HG02798 (cell line): ENCODE measurements at regions not wholly inside any gene's neighbourhood (a gene's known extent, or its start where the extent isn't known, plus 50 kb on each side); places are given as distances from the start of the nearest gene placed in this dataset.
"Not testable (repeated sequence)": the region's sequence is repeated elsewhere in the genome, so short reads cannot be mapped to it uniquely, and the experiment has no call there.

ENCODE experiments used
- ATAC-seq: cut with Tn5 transposase; IDR thresholded peaks from one replicate; pipeline ENCODE4 v1.9.1; 2021; ENCODE audit warnings: mild to moderate bottlenecking; ENCODE audit not compliant: unreplicated experiment, poor library complexity

DNA sequence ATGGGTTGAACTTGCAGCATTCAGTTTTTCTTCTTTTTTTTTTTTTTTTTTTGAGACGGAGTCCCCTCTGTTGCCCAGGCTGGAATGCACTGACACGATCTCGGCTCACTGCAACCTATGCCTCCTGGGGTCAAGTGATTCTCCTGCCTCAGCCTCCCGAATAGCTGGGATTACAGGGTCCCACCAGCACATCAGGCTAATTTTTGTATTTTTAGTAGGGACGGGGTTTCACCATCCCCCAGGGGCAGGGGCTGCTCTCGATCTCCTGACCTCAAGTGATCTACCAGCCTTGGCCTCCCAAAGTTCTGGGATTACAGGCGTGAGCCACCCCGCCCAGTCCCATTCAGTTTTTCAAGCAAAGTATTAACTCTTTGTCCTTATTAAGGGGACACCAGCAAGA, 117.6 kb upstream of the PRSS16 start:
- ATAC-seq = no peak

DNA sequence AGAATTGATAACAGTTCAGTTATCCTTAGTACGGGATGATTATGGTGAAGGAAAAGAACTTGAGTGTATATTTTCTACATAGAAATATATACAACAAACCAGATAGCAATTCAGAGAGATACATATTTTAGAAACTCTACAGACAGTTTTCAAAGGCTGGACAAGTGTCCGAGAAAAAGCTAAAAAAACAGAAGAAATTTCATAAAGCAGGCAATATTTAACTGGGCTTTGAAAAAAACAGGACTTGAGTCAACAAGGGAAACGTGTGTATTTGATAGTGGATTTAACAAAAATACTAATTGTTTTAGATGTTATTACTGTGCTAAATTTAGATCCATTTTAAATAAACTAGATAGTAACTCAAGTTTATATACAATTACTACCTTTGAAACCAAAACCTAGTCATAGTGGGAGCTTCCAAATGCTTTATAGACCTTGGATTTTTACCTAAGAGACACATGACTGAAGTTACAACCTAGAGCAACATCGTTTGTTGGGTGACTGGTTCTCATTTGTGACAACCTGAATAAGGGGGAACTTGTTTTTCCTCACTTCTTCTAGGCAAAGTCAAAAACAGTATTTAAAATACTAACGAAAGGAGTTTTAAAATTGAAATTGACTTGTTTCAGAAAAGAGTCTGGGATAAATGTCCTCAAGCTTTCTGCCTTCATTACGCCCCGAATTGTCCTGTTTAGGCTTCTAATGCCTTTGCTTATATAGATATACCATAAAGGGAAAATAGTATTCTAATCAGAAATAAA, 116.7 kb upstream of the PRSS16 start:
- ATAC-seq = no peak

DNA sequence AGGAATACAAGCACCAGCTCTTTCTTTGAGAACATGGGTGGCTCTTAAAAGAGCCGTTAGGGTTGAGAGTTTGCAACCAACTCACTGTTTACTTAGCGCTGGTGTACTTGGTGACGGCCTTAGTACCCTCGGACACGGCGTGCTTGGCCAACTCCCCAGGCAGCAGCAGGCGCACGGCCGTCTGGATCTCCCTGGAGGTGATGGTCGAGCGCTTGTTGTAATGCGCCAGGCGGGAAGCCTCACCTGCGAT, 115.3 kb upstream of the PRSS16 start:
- peak; percentile 2 for ATAC-seq

DNA sequence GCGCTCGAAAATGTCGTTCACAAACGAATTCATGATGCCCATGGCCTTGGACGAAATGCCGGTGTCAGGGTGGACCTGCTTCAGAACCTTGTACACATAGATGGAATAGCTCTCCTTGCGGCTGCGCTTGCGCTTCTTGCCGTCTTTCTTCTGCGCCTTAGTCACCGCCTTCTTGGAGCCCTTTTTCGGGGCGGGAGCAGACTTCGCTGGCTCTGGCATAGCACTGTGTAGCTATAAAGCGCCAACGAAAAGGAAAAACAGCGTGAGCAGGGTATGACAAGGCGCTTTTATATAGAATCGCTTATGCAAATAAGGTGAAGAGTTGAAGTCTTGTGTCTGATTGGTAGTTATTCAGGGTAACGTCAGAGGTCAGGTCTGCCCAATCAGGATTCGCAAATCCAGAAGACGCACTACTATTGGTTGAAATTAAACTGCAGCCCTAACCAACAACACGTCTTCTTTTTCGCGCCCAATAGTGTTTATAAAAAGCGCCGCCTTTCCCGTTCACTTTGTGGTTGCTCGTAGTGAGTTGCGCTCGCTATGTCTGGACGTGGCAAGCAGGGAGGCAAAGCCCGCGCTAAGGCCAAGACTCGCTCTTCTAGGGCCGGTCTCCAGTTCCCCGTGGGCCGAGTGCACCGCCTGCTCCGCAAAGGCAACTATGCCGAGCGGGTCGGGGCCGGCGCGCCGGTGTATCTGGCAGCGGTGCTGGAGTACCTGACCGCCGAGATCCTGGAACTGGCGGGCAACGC, 114.8 kb upstream of the PRSS16 start:
- ATAC-seq = peak; percentile 82

DNA sequence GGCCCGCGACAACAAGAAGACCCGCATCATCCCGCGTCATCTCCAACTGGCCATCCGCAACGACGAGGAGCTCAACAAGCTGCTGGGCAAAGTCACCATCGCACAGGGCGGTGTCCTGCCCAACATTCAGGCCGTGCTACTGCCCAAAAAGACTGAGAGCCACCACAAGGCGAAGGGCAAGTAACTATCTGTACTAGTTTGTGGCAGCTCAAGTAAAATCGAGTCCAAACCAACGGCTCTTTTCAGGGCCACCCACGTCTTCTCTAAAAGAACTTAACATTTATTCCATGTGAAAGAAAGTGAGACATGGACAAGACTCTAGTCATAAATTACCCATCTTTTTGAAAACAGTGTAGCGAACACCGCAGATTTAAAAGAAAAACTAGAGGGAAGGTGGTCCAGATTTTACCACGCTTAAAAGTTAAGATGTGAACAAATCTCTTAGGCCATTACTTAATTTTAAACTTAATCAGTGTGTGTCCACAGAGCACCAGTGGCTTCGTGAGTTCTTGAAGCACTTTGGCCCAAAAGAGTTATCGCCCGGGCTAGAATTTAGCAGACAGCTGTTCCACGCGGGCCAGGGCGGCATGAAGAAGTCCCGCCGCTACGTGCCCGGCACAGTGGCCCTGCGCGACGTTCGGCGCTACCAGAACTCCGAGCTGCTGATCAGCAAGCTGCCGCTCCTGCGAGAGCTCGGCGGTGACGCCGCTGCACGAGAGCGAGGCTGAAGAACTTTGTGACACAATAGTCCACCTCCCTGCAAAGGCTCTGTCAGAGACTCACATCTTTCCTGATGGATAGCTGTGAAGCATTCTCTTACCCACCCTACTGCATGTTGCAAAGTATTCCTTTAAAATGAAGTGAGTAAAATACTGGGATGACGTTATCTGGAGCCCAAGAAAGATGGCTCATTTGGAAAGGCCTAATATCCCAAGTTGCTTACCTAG, 113.9 kb upstream of the PRSS16 start:
- ATAC-seq = peak; percentile 19

DNA sequence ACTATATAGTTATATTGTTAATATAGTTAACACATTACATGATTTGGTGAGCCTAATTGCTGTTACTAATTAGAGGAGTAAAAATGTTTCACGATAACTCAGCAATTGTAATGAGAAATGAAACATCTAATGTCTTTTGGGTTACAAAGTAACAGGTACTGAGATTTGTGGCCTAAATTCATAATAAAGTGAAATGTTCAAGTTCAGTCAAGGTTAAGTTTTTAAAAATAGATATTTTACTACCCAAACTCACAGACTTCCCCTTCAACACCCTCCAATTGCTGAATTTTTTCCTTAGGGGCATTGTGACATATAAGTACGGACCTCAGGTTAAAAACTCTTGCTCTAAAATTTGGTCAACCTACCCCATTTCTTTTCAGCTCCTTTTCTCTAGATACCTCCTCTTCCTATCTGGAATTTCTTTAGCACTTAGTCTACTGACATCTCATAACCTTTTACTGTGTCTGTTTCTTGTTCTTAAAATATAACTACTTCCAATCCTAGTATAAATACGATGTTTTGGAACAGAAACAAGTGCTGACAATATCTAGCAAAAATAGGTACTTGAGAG, 112.3 kb upstream of the PRSS16 start:
- no peak for ATAC-seq

DNA sequence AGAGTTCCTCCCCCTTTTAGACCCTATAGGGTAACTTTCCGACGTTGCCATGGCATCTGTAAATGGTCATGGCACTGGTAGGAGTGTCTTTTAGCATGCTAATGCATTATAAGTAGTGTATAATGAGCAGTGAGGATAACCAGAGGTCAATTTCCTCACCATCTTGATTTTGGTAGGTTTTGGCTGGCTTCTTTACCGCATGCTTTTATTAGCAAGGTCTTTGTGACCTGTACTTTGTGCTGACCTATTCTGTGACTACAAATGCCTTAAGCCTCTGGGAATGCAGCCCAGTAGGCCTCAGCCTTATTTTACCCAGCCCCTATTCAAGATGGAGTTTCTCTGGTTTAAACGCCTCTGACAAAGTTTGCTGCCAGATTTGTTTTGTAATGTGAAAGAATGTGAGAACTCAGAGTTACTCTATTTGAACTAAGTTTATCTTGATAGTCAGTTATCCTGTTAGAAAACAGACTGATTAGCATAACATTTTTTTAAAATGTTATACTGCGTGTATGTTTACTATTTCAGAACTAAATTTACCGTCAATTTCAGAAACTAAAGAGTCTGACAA, 111.3 kb upstream of the PRSS16 start:
- ATAC-seq = no peak

DNA sequence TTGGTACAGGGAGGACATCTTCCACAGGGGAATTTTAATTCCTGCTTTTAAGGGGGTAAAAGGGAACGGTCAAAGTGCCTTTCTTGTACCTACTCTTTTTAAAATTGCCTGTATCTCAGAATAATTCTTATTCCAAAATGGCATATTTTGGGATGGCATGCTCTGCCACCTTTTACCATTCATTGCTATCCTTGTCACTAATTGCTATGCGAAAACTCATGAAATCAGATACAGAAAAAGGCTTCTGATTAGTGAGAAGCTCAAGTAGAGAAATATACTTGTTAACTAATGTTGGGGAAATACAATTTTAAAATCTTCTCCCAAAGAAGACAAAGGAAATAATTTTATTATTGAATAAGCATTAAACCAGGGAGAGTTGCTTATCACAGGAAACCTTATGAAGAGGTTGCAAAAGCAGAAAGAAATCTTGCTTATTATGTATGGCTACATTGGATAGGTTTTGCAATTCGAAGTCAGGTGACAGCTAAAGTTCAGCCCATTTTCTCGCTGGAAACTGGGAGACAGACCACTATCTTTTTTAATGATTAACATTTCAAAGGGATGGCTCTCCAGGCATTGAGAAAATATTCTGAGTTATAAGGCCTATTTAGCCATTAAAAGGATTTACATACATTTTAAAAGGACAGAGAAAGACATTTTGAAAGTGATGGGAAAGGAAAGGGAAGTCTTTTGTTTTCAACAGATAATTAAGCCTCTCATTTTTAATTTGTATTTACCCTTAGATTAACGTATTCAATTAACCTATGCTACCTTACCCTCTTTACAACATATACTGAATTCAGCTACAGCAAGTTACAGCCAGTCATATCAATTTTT, 110.3 kb upstream of the PRSS16 start:
- no peak for ATAC-seq

DNA sequence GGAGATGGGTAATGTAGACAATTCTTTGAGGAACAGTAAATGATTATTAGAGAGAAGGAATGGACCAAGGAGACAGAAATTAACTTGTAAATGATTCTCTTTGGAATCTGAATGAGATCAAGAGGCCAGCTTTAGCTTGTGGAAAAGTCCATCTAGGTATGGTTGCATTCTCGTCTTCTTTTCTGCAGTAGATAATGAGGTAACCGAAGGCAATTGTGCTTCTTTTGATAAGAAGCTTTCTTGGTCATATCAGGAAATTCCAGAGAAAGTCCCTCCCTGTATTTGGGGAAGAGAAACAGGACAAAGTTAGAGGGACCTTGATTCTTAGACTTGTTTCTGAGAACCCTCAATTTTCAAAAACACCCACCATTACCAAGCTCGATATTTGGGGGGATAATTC, 109.1 kb upstream of the PRSS16 start:
- ATAC-seq = no peak

DNA sequence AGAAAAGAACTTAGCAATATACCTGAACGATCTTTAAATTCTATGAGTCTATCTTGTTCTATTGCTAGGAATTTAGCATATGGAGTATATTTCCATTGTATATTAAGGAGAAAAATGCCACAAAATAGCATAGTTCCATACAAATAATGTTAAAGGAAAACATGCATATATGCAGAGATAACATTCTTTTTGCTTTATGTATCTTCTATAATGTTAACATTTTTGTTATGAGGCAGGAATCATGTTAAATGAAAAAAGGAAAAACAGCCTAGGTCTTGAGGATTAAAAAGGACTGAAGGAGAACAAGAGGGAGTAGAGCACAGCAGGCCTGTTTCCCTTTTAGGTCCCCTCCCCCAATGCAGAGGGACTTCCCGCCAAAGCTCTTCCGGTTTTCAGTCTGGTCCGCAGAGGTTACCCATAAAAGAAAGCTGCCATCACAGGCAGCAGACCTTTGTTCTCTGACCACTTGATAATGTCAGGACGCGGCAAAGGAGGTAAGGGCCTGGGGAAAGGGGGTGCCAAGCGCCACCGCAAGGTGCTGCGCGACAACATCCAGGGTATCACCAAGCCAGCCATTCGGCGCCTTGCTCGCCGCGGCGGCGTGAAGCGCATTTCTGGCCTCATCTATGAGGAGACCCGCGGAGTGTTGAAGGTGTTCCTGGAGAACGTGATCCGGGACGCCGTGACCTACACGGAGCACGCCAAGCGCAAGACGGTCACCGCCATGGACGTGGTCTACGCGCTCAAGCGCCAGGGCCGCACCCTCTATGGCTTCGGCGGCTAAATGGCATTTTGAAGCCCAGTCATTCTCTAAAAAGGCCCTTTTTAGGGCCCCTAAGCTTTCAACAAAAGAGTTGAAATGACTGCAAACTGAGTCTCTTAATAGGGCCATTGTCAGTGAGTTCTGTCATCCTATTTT, 108.4 kb upstream of the PRSS16 start:
- peak; percentile 64 for ATAC-seq

DNA sequence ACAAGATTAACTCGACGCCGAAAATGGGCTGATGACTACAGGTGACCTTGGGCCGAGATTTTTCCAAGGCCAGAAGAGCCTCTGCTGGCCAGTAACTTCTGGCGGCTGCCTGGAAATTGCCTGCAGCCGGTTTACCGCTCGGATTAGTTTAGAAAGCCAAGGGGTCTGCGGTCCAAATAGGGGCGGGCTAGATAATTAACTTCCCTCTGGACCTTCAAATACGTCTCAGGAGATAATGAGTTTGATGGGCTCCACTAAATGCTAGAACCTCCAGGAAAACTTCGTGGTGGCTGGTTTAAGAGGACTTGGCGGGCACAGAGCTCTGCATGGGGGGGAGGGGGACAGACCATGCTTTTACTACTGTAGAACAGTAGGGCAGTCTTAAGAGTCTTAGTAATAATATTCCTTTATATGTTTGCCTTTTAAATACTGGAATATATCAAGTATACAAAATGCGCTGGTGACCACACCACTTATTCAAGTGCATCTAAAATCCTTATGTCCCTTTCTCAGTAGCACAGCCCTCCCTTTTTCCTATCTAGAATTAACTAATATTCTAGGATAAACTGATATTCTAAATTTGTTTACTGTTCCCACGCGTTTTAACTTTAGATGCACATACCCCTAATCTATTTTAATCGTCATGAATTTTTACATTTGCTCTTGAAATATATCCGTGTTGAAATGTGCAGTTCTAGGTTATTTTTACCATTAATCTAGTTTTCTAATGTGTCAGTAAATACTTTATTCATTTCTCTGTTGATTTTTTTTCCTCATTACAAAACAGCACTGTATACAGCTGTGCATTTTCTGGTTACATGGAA, 107.5 kb upstream of the PRSS16 start:
- peak; percentile 15 for ATAC-seq

DNA sequence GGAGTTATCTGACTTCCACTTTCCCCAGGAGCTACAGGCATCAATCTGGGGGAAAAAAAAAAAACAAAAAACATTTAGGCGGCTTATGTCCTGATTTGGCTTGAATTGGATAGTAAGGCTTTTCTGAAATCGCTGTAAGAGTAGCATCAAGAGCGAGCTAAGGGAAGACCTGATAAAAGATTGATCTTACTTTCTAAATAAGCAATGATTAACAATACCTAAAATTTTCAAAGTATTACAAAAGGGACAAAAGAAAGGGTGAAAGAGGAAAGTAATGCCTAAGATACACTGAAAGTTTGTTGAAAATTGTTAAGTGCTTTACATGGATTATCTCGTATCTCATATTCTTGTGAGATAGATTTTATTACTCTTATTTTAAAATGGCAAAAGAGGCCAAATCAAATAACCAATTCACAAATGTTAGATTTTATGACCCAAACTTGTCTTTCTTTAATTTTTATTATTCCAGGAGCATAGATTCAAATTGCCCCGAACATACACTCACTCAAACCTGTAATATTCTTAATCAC, 106.4 kb upstream of the PRSS16 start:
- ATAC-seq = no peak

DNA sequence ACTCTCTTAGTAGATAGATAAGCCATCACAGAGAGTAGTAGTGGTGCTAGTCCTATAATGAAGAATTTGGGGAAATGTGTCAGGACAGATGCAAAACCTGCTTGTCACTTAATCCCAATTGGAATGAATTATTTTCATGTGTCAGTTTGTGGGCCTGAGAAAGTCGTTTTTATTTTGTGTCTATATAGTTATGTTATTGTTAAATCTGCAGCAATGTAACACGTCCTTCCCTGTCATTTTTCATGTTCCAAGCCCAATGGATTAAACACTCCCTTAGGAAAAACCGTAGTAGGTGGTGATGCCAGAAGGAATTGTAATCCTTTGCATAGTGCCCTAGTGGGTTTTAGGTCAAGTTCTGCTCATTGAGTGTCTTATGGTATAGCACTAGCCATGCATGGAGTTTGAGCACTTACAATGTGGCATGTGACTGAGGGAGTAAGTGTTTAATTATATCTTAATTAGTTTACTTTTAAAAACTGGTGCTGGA, 105.9 kb upstream of the PRSS16 start:
- no peak for ATAC-seq

DNA sequence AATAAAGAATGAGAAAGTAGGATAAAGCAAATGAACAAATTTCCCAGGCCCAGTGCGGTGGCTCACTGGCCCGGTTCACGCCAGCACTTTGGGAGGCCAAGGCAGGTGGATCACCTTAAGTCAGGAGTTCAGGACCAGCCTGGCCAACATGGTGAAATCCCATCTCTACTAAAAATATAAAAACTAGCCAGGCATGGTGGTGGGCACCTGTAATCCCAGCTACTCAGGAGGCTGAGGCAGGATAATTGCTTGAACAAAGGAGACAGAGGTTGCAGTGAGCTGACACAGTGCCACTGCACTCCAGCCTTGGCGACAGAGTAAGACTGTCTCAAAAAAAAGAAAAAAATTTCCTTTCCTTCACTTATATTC, 104.5 kb upstream of the PRSS16 start:
- ATAC-seq = not testable (repeated sequence)

DNA sequence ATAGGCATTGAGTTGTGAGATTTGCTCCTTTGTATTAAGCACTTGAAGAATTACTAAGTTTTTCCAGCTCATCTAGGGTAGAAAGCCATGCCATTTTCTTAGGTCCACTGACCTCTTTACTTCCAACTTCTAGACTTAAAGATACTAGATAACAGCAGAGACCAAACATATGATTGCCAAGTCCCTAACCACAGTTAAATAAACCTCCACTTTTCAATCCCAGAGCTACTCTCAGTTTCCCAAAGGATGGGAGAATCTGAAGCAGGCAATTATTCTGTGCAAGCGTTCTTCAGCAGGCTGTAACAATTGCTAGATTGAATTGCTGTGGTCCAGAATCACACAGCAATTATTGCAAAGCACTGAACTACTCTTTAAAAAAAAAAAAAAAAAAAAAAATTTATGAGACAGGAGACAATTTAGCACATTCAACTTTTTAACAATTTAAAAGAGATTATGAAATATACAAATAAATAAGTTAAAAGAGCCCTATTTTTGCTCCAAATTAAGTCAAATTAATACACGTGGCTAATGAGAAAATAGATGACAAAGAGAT, 104.0 kb upstream of the PRSS16 start:
- ATAC-seq = no peak

DNA sequence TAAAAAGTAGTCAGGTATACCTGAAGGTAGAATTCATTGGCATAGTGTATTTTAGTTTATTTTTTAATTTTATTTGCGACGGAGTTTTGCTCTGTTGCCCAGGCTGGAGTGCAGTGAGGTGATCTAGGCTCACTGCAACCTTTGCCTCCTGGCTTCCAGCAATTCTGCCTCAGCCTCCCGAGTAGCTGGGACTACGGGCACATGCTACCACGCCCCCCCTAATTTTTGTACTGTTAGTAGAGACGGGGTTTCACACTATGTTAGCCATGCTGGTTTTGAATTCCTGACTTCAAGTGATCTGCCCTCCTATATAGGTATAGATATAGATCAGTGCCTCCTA, 102.8 kb upstream of the PRSS16 start:
- no peak for ATAC-seq
